ENCODE measurements at regions not wholly inside any gene's neighbourhood (a gene's known extent, or its start where the extent isn't known, plus 50 kb on each side); places are given as distances from the start of the nearest gene placed in this dataset.

- no peak for TF ChIP-seq FOXM1 (IDR thresholded peaks at IDR 0.05; ENCODE audit: borderline replicate concordance, low read depth)
- no peak for TF ChIP-seq MAX (IDR thresholded peaks at IDR 0.05)
- TF ChIP-seq TEAD4 (IDR thresholded peaks at IDR 0.05), result no peak
- TF ChIP-seq, protein P1, sequence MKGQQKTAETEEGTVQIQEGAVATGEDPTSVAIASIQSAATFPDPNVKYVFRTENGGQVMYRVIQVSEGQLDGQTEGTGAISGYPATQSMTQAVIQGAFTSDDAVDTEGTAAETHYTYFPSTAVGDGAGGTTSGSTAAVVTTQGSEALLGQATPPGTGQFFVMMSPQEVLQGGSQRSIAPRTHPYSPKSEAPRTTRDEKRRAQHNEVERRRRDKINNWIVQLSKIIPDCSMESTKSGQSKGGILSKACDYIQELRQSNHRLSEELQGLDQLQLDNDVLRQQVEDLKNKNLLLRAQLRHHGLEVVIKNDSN (IDR thresholded peaks at IDR 0.05), result no peak
- TF ChIP-seq CREB1 (IDR thresholded peaks at IDR 0.05; ENCODE audit: low read depth), result no peak
- TF ChIP-seq EP300 (IDR thresholded peaks at IDR 0.05; ENCODE audit: borderline replicate concordance), result no peak
- TF ChIP-seq YY1 (IDR thresholded peaks at IDR 0.05; ENCODE audit: low read depth), result no peak
- no peak for TF ChIP-seq NFIC (IDR thresholded peaks at IDR 0.05)
- no peak for TF ChIP-seq REST (IDR thresholded peaks at IDR 0.05; ENCODE audit: low read depth)
- TF ChIP-seq ZBTB7A (IDR thresholded peaks at IDR 0.05; ENCODE audit: low read depth), result no peak
- TF ChIP-seq CEBPB (IDR thresholded peaks at IDR 0.05), result no peak
- no peak for TF ChIP-seq EGR1 (IDR thresholded peaks at IDR 0.05)
- no peak for TF ChIP-seq TCF12 (IDR thresholded peaks at IDR 0.05; ENCODE audit: low read depth)
- no peak for TF ChIP-seq RAD21 (IDR thresholded peaks at IDR 0.05; ENCODE audit: low read depth)
These were observed 114.0 kb downstream of the MED10 start for GRCh38 chr5:6264394-6264793.

DNA sequence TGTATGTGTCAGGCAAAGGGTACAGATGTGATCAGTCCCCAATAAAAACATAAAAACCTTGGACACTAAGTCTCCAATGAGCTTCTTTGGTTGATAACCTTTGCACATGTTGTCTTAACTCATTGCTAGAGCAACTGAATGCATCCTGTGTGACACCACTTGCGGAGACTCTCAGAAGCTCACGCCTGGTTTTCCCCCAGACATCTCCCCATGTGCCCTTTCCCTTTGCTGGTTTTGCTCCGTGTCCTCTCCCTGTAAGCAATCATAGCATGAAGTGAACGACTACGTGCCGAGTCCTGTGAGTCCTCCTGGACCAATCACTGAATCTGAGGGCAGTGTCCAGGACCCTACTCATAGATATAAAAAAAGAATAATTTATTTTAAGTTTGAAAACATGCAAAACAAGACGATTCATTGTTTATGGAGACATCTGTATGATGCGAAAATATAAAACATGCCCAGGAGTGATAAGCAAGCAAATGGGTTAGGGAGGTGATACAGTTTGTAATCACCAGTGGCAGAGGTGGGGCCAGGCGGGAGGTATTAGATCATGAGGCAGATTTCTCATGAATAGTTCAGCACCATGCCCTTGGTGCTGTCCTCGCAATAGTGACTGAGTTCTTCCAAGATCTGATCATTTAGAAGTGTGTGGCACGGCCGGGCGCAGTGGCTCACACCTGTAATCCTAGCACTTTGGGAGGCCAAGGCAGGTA lies 115.5 kb downstream of the MED10 start:
- TF ChIP-seq CREB1 (IDR thresholded peaks at IDR 0.05; ENCODE audit: low read depth) (no peak), TAF1 (IDR thresholded peaks at IDR 0.05; ENCODE audit: low read depth) (no peak), MAX (IDR thresholded peaks at IDR 0.05) (no peak), EP300 (IDR thresholded peaks at IDR 0.05; ENCODE audit: borderline replicate concordance) (no peak), TEAD4 (IDR thresholded peaks at IDR 0.05) (no peak), EGR1 (IDR thresholded peaks at IDR 0.05) (no peak), ZBTB7A (IDR thresholded peaks at IDR 0.05; ENCODE audit: low read depth) (no peak), FOXM1 (IDR thresholded peaks at IDR 0.05; ENCODE audit: borderline replicate concordance, low read depth) (no peak), CEBPB (IDR thresholded peaks at IDR 0.05) (no peak), TCF12 (IDR thresholded peaks at IDR 0.05; ENCODE audit: low read depth) (no peak), RAD21 (IDR thresholded peaks at IDR 0.05; ENCODE audit: low read depth) (no peak)
- TF ChIP-seq, protein P1 (IDR thresholded peaks at IDR 0.05), result no peak

DNA sequence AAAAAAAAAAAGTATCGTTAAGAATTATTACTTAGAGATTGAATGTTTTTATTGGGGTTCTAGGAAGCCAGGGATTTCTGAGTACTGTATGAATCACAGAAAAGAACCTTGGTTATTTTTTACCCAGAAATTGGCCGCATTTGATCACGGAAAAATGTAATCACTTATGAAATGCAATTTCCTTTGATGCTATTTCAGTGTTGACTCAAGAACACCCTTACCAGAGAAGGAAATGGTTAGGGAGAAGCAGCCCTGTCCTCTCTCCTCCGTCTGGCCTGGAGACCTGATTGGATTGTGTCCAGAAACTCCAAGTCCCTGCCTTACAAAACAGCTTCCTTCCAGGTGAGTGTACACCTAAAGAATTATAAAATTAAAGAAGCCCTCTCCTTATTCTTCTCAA lies 116.7 kb downstream of the MED10 start:
- no peak for TF ChIP-seq NFIC (IDR thresholded peaks at IDR 0.05)
- no peak for TF ChIP-seq ZBTB7A (IDR thresholded peaks at IDR 0.05; ENCODE audit: low read depth)
- no peak for TF ChIP-seq TAF1 (IDR thresholded peaks at IDR 0.05; ENCODE audit: low read depth)
- no peak for TF ChIP-seq FOXM1 (IDR thresholded peaks at IDR 0.05; ENCODE audit: borderline replicate concordance, low read depth)
- no peak for TF ChIP-seq CEBPB (IDR thresholded peaks at IDR 0.05)
- TF ChIP-seq YY1 (IDR thresholded peaks at IDR 0.05; ENCODE audit: low read depth), result no peak
- TF ChIP-seq TCF12 (IDR thresholded peaks at IDR 0.05; ENCODE audit: low read depth), result no peak
- TF ChIP-seq CREB1 (IDR thresholded peaks at IDR 0.05; ENCODE audit: low read depth), result no peak
- TF ChIP-seq EP300 (IDR thresholded peaks at IDR 0.05; ENCODE audit: borderline replicate concordance), result no peak
- no peak for TF ChIP-seq MAX (IDR thresholded peaks at IDR 0.05)
- TF ChIP-seq, protein P1 (IDR thresholded peaks at IDR 0.05), result no peak
- no peak for TF ChIP-seq RAD21 (IDR thresholded peaks at IDR 0.05; ENCODE audit: low read depth)
- no peak for TF ChIP-seq EGR1 (IDR thresholded peaks at IDR 0.05)
- no peak for TF ChIP-seq TEAD4 (IDR thresholded peaks at IDR 0.05)
- no peak for TF ChIP-seq REST (IDR thresholded peaks at IDR 0.05; ENCODE audit: low read depth)

- TF ChIP-seq TAF1 (IDR thresholded peaks at IDR 0.05; ENCODE audit: low read depth), result no peak
- no peak for TF ChIP-seq CEBPB (IDR thresholded peaks at IDR 0.05)
- TF ChIP-seq, protein P1 (IDR thresholded peaks at IDR 0.05), result no peak
- TF ChIP-seq TCF12 (IDR thresholded peaks at IDR 0.05; ENCODE audit: low read depth), result no peak
- TF ChIP-seq MAX (IDR thresholded peaks at IDR 0.05), result no peak
- TF ChIP-seq RAD21 (IDR thresholded peaks at IDR 0.05; ENCODE audit: low read depth), result no peak
- TF ChIP-seq ZBTB7A (IDR thresholded peaks at IDR 0.05; ENCODE audit: low read depth), result no peak
- no peak for TF ChIP-seq REST (IDR thresholded peaks at IDR 0.05; ENCODE audit: low read depth)
- no peak for TF ChIP-seq TEAD4 (IDR thresholded peaks at IDR 0.05)
These were observed 117.1 kb downstream of the MED10 start for GRCh38 chr5:6261256-6261655.
